ENCODE measurements at regions not wholly inside any gene's neighbourhood (a gene's known extent, or its start where the extent isn't known, plus 50 kb on each side); places are given as distances from the start of the nearest gene placed in this dataset.
"Not testable (repeated sequence)": the region's sequence is repeated elsewhere in the genome, so short reads cannot be mapped to it uniquely, and the experiment has no call there.

DNA sequence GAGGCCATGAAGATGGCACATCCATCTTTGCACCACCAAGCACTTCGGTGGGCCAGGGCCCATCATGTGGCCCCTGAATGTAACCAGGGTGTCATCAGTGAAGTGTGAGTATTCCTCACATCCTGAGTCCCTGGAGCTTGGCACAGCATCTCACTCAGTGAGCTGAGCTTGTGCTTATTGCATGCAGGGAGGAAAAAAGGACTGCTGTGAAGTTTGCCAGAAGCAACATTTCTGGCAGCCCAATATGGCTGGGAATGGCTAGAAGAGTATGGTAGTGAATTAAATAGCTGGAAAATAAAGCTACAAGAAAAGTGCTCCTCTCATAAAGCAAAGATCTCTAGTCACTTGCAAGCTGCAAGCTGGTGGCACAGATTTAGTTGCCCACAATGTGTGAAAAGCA is 109.3 kb downstream of the TNFSF18 start:
- Mint-ChIP-seq H3K9me3 (ENCODE audit: unreplicated experiment) (no peaks in the 10 kb centered on the region), H3K4me1 (ENCODE audit: low read depth, unreplicated experiment) (no peaks in the 10 kb centered on the region), H3K36me3 (ENCODE audit: insufficient read depth, unreplicated experiment) (no peaks in the 10 kb centered on the region), H3K27ac (ENCODE audit: unreplicated experiment) (no peak overlapping the region), H3K4me3 (ENCODE audit: unreplicated experiment) (no peak overlapping the region), H3K27me3 (ENCODE audit: insufficient read depth, unreplicated experiment) (no peaks in the 10 kb centered on the region)
- Histone ChIP-seq H3K4me1 (peaks cover 4% of the 10 kb centered on the region; the same call in 1 of the 2 replicates), H3K36me3 (ENCODE audit: control insufficient read depth, insufficient read depth, low read length) (no peaks in the 10 kb centered on the region), H3K4me3 (ENCODE audit: low read depth, low read length) (no peak overlapping the region), H3K27me3 (replicated peaks; ENCODE audit: control insufficient read depth, insufficient read depth, low read length) (no peaks in the 10 kb centered on the region), H3K9me3 (no peaks in the 10 kb centered on the region)
- CTCF ChIA-PET: interaction anchor here (0.7 kb wide), 1 partner anchor 261 kb away, joined by 3 read pairs; no protein-coding TSS in a partner anchor
- DNase-seq: no peak
- intact Hi-C loops (cut with micrococcal nuclease; ENCODE audit: unreplicated experiment): no loop called here
- POLR2A ChIA-PET: no interaction called here
- TF ChIP-seq, protein P1, sequence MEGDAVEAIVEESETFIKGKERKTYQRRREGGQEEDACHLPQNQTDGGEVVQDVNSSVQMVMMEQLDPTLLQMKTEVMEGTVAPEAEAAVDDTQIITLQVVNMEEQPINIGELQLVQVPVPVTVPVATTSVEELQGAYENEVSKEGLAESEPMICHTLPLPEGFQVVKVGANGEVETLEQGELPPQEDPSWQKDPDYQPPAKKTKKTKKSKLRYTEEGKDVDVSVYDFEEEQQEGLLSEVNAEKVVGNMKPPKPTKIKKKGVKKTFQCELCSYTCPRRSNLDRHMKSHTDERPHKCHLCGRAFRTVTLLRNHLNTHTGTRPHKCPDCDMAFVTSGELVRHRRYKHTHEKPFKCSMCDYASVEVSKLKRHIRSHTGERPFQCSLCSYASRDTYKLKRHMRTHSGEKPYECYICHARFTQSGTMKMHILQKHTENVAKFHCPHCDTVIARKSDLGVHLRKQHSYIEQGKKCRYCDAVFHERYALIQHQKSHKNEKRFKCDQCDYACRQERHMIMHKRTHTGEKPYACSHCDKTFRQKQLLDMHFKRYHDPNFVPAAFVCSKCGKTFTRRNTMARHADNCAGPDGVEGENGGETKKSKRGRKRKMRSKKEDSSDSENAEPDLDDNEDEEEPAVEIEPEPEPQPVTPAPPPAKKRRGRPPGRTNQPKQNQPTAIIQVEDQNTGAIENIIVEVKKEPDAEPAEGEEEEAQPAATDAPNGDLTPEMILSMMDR (IDR thresholded peaks at IDR 0.05; ENCODE audit: insufficient read depth in 1 of 2, low read depth in 1 of 2, low read length in 1 of 2, severe bottlenecking in 1 of 2, unreplicated experiment in 1 of 2): no peak
- no TSS peak for BruUV-seq (replicated peaks)

DNA sequence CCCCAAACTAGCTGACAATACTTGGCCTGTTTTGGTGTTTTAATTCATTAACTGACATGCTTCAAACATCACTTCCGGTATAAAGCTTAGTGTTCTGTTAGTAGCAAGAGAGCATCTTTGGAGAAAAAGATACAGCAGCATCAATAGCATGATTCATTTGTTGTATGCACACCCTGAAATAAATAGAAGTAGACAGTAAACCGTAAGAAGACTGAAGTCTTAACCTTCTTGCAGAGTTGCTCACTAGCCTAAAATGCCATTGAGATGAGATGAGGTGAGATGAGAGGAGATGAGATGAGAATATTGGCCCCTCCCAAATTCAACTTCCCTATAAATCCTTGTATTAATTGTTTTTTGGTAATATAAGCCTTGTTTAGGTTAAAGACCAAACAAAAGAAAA is 108.8 kb downstream of the TNFSF18 start:
- H3K4me1 ChIP-seq: peaks cover 4% of the 10 kb centered on the region; the same call in 1 of the 2 replicates
- BruUV-seq (replicated peaks): no TSS peak
- Mint-ChIP-seq H3K27ac (ENCODE audit: unreplicated experiment) (no peak overlapping the region), H3K4me1 (ENCODE audit: low read depth, unreplicated experiment) (no peaks in the 10 kb centered on the region), H3K27me3 (ENCODE audit: insufficient read depth, unreplicated experiment) (no peaks in the 10 kb centered on the region), H3K9me3 (ENCODE audit: unreplicated experiment) (no peaks in the 10 kb centered on the region), H3K36me3 (ENCODE audit: insufficient read depth, unreplicated experiment) (no peaks in the 10 kb centered on the region), H3K4me3 (ENCODE audit: unreplicated experiment) (no peak overlapping the region)
- ChIA-PET POLR2A (no interaction called here), CTCF (no interaction called here)
- H3K4me3 ChIP-seq (ENCODE audit: low read depth, low read length): no peak overlapping the region
- no peaks in the 10 kb centered on the region for H3K36me3 ChIP-seq (ENCODE audit: control insufficient read depth, insufficient read depth, low read length)
- no peaks in the 10 kb centered on the region for H3K9me3 ChIP-seq
- DNase-seq: no peak
- TF ChIP-seq, protein P1 (IDR thresholded peaks at IDR 0.05; ENCODE audit: insufficient read depth in 1 of 2, low read depth in 1 of 2, low read length in 1 of 2, severe bottlenecking in 1 of 2, unreplicated experiment in 1 of 2): no peak
- no peaks in the 10 kb centered on the region for H3K27me3 ChIP-seq (replicated peaks; ENCODE audit: control insufficient read depth, insufficient read depth, low read length)
- intact Hi-C loops (cut with micrococcal nuclease; ENCODE audit: unreplicated experiment): no loop called here

GRCh38 chr1:172943138-172943537 is 107.6 kb downstream of the TNFSF18 start:
- H3K27ac Mint-ChIP-seq (ENCODE audit: unreplicated experiment); H3K4me1 Mint-ChIP-seq (ENCODE audit: low read depth, unreplicated experiment); POLR2A ChIA-PET; H3K36me3 ChIP-seq (ENCODE audit: control insufficient read depth, insufficient read depth, low read length); intact Hi-C loops (cut with micrococcal nuclease; ENCODE audit: unreplicated experiment); H3K4me3 ChIP-seq (ENCODE audit: low read depth, low read length); DNase-seq; H3K27me3 Mint-ChIP-seq (ENCODE audit: insufficient read depth, unreplicated experiment); BruUV-seq (replicated peaks); CTCF ChIA-PET; H3K9me3 Mint-ChIP-seq (ENCODE audit: unreplicated experiment); H3K4me3 Mint-ChIP-seq (ENCODE audit: unreplicated experiment); H3K27me3 ChIP-seq (replicated peaks; ENCODE audit: control insufficient read depth, insufficient read depth, low read length); H3K36me3 Mint-ChIP-seq (ENCODE audit: insufficient read depth, unreplicated experiment); H3K9me3 ChIP-seq; H3K4me1 ChIP-seq: not testable (repeated sequence)

- H3K27me3 ChIP-seq (replicated peaks; ENCODE audit: control insufficient read depth, insufficient read depth, low read length): no peaks in the 10 kb centered on the region
- Mint-ChIP-seq H3K9me3 (ENCODE audit: unreplicated experiment) (no peaks in the 10 kb centered on the region), H3K27me3 (ENCODE audit: insufficient read depth, unreplicated experiment) (no peaks in the 10 kb centered on the region), H3K4me3 (ENCODE audit: unreplicated experiment) (no peak overlapping the region), H3K36me3 (ENCODE audit: insufficient read depth, unreplicated experiment) (no peaks in the 10 kb centered on the region), H3K4me1 (ENCODE audit: low read depth, unreplicated experiment) (no peaks in the 10 kb centered on the region), H3K27ac (ENCODE audit: unreplicated experiment) (no peak overlapping the region)
- TF ChIP-seq, protein P1 (IDR thresholded peaks at IDR 0.05; ENCODE audit: insufficient read depth in 1 of 2, low read depth in 1 of 2, low read length in 1 of 2, severe bottlenecking in 1 of 2, unreplicated experiment in 1 of 2): no peak
- peaks cover 4% of the 10 kb centered on the region; the same call in 1 of the 2 replicates for H3K4me1 ChIP-seq
- H3K4me3 ChIP-seq (ENCODE audit: low read depth, low read length): no peak overlapping the region
- no peaks in the 10 kb centered on the region for H3K36me3 ChIP-seq (ENCODE audit: control insufficient read depth, insufficient read depth, low read length)
- no TSS peak for BruUV-seq (replicated peaks)
- ChIA-PET POLR2A (no interaction called here), CTCF (interaction anchor here (0.6 kb wide), 1 partner anchor 420 kb away, joined by 3 read pairs; no protein-coding TSS in a partner anchor)
- no peak for DNase-seq
- no peaks in the 10 kb centered on the region for H3K9me3 ChIP-seq
- intact Hi-C loops (cut with micrococcal nuclease; ENCODE audit: unreplicated experiment): no loop called here
These were observed 105.8 kb downstream of the TNFSF18 start for GRCh38 chr1:172944931-172945330.

Measured in Caco-2 (cell line).